PC-3 (cell line): ENCODE measurements at regions not wholly inside any gene's neighbourhood (a gene's known extent, or its start where the extent isn't known, plus 50 kb on each side); places are given as distances from the start of the nearest gene placed in this dataset.

ENCODE experiments used
- ATAC-seq: fragments of 200-7000 bp; cut with Tn5 transposase; 2 replicates; pipeline ENCODE4 v1.9.1; 2020; ENCODE audit warnings: mild to moderate bottlenecking, moderate library complexity
- BruUV-seq: library from RNA; stranded (reverse); fragments of 400-500 nt; replicated peaks from 2 replicates; lab custom pipeline; 2021; lab: Mats Ljungman, UMichigan
- CTCF ChIA-PET: fragments of 300-600 bp; sonication (Branson Sonifier 250); formaldehyde crosslinking; loops from one replicate; lab custom pipeline; 2022; ENCODE audit warnings: antibody characterized with exemption; lab: Charles Lee
- POLR2A ChIA-PET: fragments of 300-600 bp; sonication (Branson Sonifier 250); formaldehyde crosslinking; loops from one replicate; lab custom pipeline; 2022; ENCODE audit warnings: antibody characterized with exemption; ENCODE audit not compliant: unreplicated experiment; lab: Charles Lee
- DNase-seq: peaks from one replicate; pipeline ENCODE4 v3.0.0-alpha.2; 2015
- H2AFZ ChIP-seq: fragments of 300-600 bp; sonication (generic); 2 replicates; pipeline ENCODE4 v1.6.0; 2016; ENCODE audit warnings: antibody characterized with exemption, low read length
- H3F3A ChIP-seq: fragments of 300-600 bp; sonication (generic); one replicate; pipeline ENCODE4 v1.6.0; 2017; ENCODE audit warnings: antibody characterized with exemption, low read length, control low read depth, mild to moderate bottlenecking; ENCODE audit not compliant: unreplicated experiment
- H3K27ac ChIP-seq: fragments of 300-600 bp; sonication (generic); 2 replicates; pipeline ENCODE4 v1.5.1; 2016; ENCODE audit warnings: mild to moderate bottlenecking, low read length
- H3K27me3 ChIP-seq: fragments of 300-600 bp; sonication (generic); 2 replicates; pipeline ENCODE4 v1.6.1; 2016; ENCODE audit warnings: low read length, mixed read lengths
- H3K36me3 ChIP-seq: fragments of 300-600 bp; sonication (generic); 2 replicates; pipeline ENCODE4 v1.6.1; 2016; ENCODE audit warnings: low read depth, mixed run types, low read length, mixed read lengths
- H3K4me1 ChIP-seq: fragments of 300-600 bp; sonication (generic); 2 replicates; pipeline ENCODE4 v1.5.1; 2016; ENCODE audit warnings: low read length; ENCODE audit not compliant: insufficient read depth
- H3K4me2 ChIP-seq: fragments of 300-600 bp; sonication (generic); 2 replicates; pipeline ENCODE4 v1.6.0; 2016; ENCODE audit warnings: low read length
- H3K4me3 ChIP-seq: fragments of 300-600 bp; sonication (generic); 2 replicates; pipeline ENCODE4 v1.5.1; 2016; ENCODE audit warnings: mild to moderate bottlenecking, low read length, mixed read lengths
- H3K79me2 ChIP-seq: fragments of 300-600 bp; sonication (generic); 2 replicates; pipeline ENCODE4 v1.6.1; 2017; ENCODE audit warnings: low read length, mixed read lengths
- H3K9ac ChIP-seq: fragments of 300-600 bp; sonication (generic); 2 replicates; pipeline ENCODE4 v1.6.0; 2016; ENCODE audit warnings: mild to moderate bottlenecking, low read length
- H3K9me2 ChIP-seq: fragments of 300-600 bp; sonication (generic); replicated peaks from 2 replicates; pipeline ENCODE4 v1.6.1; 2016; ENCODE audit warnings: mixed run types, low read length, mixed read lengths
- H3K9me3 ChIP-seq: fragments of 300-600 bp; sonication (generic); 2 replicates; pipeline ENCODE4 v1.6.1; 2016; ENCODE audit warnings: low read length, mixed read lengths
- H4K20me1 ChIP-seq: fragments of 300-600 bp; sonication (generic); 2 replicates; pipeline ENCODE4 v1.6.1; 2016; ENCODE audit warnings: low read length, mixed read lengths
- CTCF ChIP-seq: fragments of 300-600 bp; sonication (generic); conservative IDR thresholded peaks from 2 replicates; pipeline ENCODE4 v1.5.1; 2017; ENCODE audit warnings: antibody characterized with exemption, low read depth, mild to moderate bottlenecking, low read length
- EZH2 ChIP-seq: fragments of 300-600 bp; sonication (generic); IDR thresholded peaks from one replicate; pipeline ENCODE4 v1.6.1; 2017; ENCODE audit warnings: antibody characterized with exemption, mild to moderate bottlenecking, low read length; ENCODE audit not compliant: unreplicated experiment
- EZH2phosphoT487 ChIP-seq: fragments of 300-600 bp; sonication (generic); IDR thresholded peaks from 2 replicates; pipeline ENCODE4 v1.6.1; 2018; ENCODE audit warnings: mild to moderate bottlenecking, antibody characterized with exemption, low read length, borderline replicate concordance
- intact Hi-C: fragments of 100-400 bp; cut with micrococcal nuclease; formaldehyde crosslinking; loops from 2 replicates; pipeline ENCODE4 v1.9.0; 2023

- CTCF ChIA-PET = no interaction called here
- POLR2A ChIA-PET = no interaction called here
- Histone ChIP-seq H3K4me2 (no peak overlapping the region), H2AFZ (no peak overlapping the region), H3K79me2 (no peaks in the 10 kb centered on the region), H3K9me2 (no peaks in the 10 kb centered on the region), H3K36me3 (no peaks in the 10 kb centered on the region), H3K9ac (no peak overlapping the region), H3F3A (no peaks in the 10 kb centered on the region), H3K4me1 (no peaks in the 10 kb centered on the region), H3K27ac (no peak overlapping the region), H3K4me3 (no peak overlapping the region), H4K20me1 (no peaks in the 10 kb centered on the region), H3K27me3 (no peaks in the 10 kb centered on the region), H3K9me3 (no peaks in the 10 kb centered on the region)
- TF ChIP-seq CTCF (no peak), EZH2phosphoT487 (no peak), EZH2 (no peak)
- ATAC-seq (no peak), DNase-seq (no peak)
- intact Hi-C loops = no loop called here
- BruUV-seq = no TSS peak
Observed at GRCh38 chr4:184320631-184321030, 103.0 kb upstream of the ENPP6 start.

GRCh38 chr4:184318852-184319251 is 101.2 kb upstream of the ENPP6 start:
- no peaks in the 10 kb centered on the region for H3F3A ChIP-seq
- H2AFZ ChIP-seq = no peak overlapping the region
- BruUV-seq = no TSS peak
- no peaks in the 10 kb centered on the region for H4K20me1 ChIP-seq
- no peaks in the 10 kb centered on the region for H3K36me3 ChIP-seq
- no peak overlapping the region for H3K9ac ChIP-seq
- no peak overlapping the region for H3K4me3 ChIP-seq
- CTCF ChIA-PET = no interaction called here
- POLR2A ChIA-PET = no interaction called here
- no peak for TF ChIP-seq EZH2
- TF ChIP-seq EZH2phosphoT487 = no peak
- no peak for TF ChIP-seq CTCF
- H3K4me1 ChIP-seq = no peaks in the 10 kb centered on the region
- no peaks in the 10 kb centered on the region for H3K27me3 ChIP-seq
- H3K9me3 ChIP-seq = no peaks in the 10 kb centered on the region
- ATAC-seq (no peak), DNase-seq (no peak)
- intact Hi-C loops = no loop called here
- no peaks in the 10 kb centered on the region for H3K9me2 ChIP-seq
- H3K79me2 ChIP-seq = no peaks in the 10 kb centered on the region
- no peak overlapping the region for H3K27ac ChIP-seq
- no peak overlapping the region for H3K4me2 ChIP-seq

DNA sequence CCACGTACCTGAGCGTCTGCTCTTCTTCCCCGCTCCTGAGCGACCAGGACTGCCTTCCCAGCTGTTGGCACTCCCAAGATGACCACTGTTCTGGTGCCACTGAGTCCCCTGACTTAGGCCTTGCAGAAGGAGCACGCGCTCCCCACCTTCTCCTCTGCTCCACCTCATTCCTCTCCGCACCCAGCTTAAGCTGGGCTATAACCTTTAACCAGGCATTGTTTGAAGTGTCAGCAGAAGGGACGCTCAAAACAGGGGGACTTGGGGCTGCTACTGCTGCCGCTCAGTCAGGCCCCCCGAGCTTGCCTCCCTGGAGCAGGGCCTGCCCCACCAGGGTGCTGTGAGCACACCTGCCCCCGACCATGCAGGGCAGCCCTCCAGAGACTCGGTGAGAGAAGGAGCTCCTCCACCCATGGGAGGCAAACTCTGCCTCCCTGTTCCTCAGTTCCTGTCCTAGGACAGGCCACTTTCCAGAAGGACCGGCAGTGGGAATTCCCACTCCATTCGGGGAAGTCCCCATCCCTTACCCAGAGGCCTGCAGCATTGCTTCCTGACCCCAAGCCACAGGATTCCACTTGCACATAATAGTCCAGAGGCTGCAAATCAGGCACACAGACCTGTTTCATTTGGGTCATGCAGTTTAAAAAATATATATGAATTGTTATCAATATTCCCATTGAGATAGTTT is 99.7 kb upstream of the ENPP6 start:
- Histone ChIP-seq H3K4me3 (no peak overlapping the region), H3K4me2 (no peak overlapping the region), H3K9ac (no peak overlapping the region), H2AFZ (no peak overlapping the region), H3K36me3 (no peaks in the 10 kb centered on the region), H3K9me2 (no peaks in the 10 kb centered on the region), H3K9me3 (no peaks in the 10 kb centered on the region), H3K79me2 (no peaks in the 10 kb centered on the region), H3F3A (no peaks in the 10 kb centered on the region), H3K4me1 (no peaks in the 10 kb centered on the region), H3K27ac (no peak overlapping the region), H3K27me3 (no peaks in the 10 kb centered on the region), H4K20me1 (no peaks in the 10 kb centered on the region)
- BruUV-seq = no TSS peak
- CTCF ChIA-PET = no interaction called here
- DNase-seq = no peak
- POLR2A ChIA-PET = no interaction called here
- ATAC-seq = no peak
- intact Hi-C loops = no loop called here
- TF ChIP-seq CTCF (no peak), EZH2 (no peak), EZH2phosphoT487 (no peak)
